ENCODE measurements at regions not wholly inside any gene's neighbourhood (a gene's known extent, or its start where the extent isn't known, plus 50 kb on each side); places are given as distances from the start of the nearest gene placed in this dataset.

- no peaks in the 10 kb centered on the region for H3K36me3 ChIP-seq (ENCODE audit: control insufficient read depth, insufficient read depth, low read length)
- ChIA-PET POLR2A (no interaction called here), CTCF (no interaction called here)
- no peak for TF ChIP-seq CTCF (IDR thresholded peaks at IDR 0.05; ENCODE audit: insufficient read depth, low read depth, low read length)
- no peak for DNase-seq (ENCODE audit: low read depth)
- no peak overlapping the region for H3K4me3 ChIP-seq (ENCODE audit: low read depth, low read length)
- H3K27me3 ChIP-seq (ENCODE audit: control insufficient read depth, insufficient read depth, low read length), result no peaks in the 10 kb centered on the region
Observed at GRCh38 chr10:53430127-53430891, 657.7 kb upstream of the MBL2 start.

- CTCF ChIA-PET, result no interaction called here
- no peak for DNase-seq (ENCODE audit: low read depth)
- no peaks in the 10 kb centered on the region for H3K27me3 ChIP-seq (ENCODE audit: control insufficient read depth, insufficient read depth, low read length)
- no peak overlapping the region for H3K4me3 ChIP-seq (ENCODE audit: low read depth, low read length)
- no peaks in the 10 kb centered on the region for H3K36me3 ChIP-seq (ENCODE audit: control insufficient read depth, insufficient read depth, low read length)
- POLR2A ChIA-PET, result no interaction called here
- no peak for TF ChIP-seq CTCF (IDR thresholded peaks at IDR 0.05; ENCODE audit: insufficient read depth, low read depth, low read length)
Observed at GRCh38 chr10:53422223-53422888, 649.8 kb upstream of the MBL2 start.

- no peaks in the 10 kb centered on the region for H3K27me3 ChIP-seq (ENCODE audit: control insufficient read depth, insufficient read depth, low read length)
- CTCF ChIA-PET, result no interaction called here
- H3K4me3 ChIP-seq (ENCODE audit: low read depth, low read length), result no peak overlapping the region
- H3K36me3 ChIP-seq (ENCODE audit: control insufficient read depth, insufficient read depth, low read length), result no peaks in the 10 kb centered on the region
- POLR2A ChIA-PET, result no interaction called here
- TF ChIP-seq CTCF (IDR thresholded peaks at IDR 0.05; ENCODE audit: insufficient read depth, low read depth, low read length), result no peak
- DNase-seq (ENCODE audit: low read depth), result no peak
Observed at GRCh38 chr10:53412651-53413050, 640.1 kb upstream of the MBL2 start.

GRCh38 chr10:53406532-53406931 is 633.9 kb upstream of the MBL2 start:
- ChIA-PET CTCF (no interaction called here), POLR2A (no interaction called here)
- H3K27me3 ChIP-seq (ENCODE audit: control insufficient read depth, insufficient read depth, low read length), result no peaks in the 10 kb centered on the region
- DNase-seq (ENCODE audit: low read depth), result no peak
- H3K36me3 ChIP-seq (ENCODE audit: control insufficient read depth, insufficient read depth, low read length), result no peaks in the 10 kb centered on the region
- H3K4me3 ChIP-seq (ENCODE audit: low read depth, low read length), result no peak overlapping the region
- no peak for TF ChIP-seq CTCF (IDR thresholded peaks at IDR 0.05; ENCODE audit: insufficient read depth, low read depth, low read length)

- no peak for DNase-seq (ENCODE audit: low read depth)
- TF ChIP-seq CTCF (IDR thresholded peaks at IDR 0.05; ENCODE audit: insufficient read depth, low read depth, low read length), result no peak
- Histone ChIP-seq H3K4me3 (ENCODE audit: low read depth, low read length) (no peak overlapping the region), H3K27me3 (ENCODE audit: control insufficient read depth, insufficient read depth, low read length) (no peaks in the 10 kb centered on the region), H3K36me3 (ENCODE audit: control insufficient read depth, insufficient read depth, low read length) (no peaks in the 10 kb centered on the region)
- CTCF ChIA-PET, result no interaction called here
- POLR2A ChIA-PET, result no interaction called here
Observed at GRCh38 chr10:53403688-53404087, 631.1 kb upstream of the MBL2 start.
